ENCODE measurements at regions not wholly inside any gene's neighbourhood (a gene's known extent, or its start where the extent isn't known, plus 50 kb on each side); places are given as distances from the start of the nearest gene placed in this dataset.

DNA sequence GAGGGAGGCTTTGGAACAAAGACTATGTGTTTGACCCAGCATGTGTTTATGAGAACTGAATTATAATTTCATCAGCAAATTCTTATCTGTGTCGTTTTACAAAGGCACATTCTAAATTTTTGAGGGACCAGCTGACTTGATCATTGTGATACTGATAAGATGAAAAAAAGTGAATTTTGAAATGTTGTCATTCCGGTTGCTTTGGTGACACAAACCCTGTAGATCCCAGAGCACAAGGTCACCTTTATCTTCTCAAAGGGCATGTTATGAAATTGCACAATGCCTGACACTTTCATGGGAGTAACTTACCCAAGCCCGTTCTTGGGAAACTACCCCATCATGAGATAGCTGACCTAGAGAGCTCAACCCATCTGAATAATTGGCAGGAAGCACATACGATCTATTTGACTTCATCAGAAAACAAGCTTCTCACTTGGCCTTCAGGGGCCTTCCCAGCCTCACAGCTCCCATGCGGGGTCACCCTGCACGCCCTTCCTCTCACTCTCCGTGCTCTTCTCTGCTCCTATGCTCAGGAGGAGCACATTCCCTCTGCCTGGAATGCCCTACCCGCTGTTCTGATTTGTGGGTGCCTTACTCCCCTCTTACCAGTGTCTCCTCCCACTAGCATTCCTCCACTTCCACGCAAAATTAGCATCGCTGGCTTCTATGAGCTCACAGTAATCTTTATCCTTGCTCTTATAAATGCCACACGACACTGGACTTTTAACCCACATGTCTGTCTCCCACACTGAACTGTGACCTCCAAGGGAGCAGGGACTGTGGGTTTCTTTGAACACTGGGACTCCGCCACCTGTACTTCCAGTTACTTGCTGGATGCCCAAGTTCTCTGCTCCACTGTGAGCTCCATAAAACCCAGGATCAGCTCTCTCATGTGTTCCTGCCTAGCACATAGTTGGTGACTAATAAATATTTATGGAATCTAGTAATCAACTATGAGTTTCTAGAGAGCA lies 555.8 kb upstream of the ID2 start:
- H3K4me1 ChIP-seq (ENCODE audit: control insufficient read depth in 4 of 4, insufficient read depth in 4 of 4, low read length in 3 of 4): peaks cover 0 to 35% (median 8%) of the 10 kb centered on the region in 4 donors
- no peak for DNase-seq (ENCODE audit: low spot score)
- H3K27ac ChIP-seq (ENCODE audit: low read depth in 1 of 2, low read length in 2 of 2): peak overlapping the region; percentile 94 to 98
- no peak overlapping the region for H3K4me3 ChIP-seq (ENCODE audit: low read depth in 1 of 3, low read length in 3 of 3)
- TF ChIP-seq REST (IDR thresholded peaks at IDR 0.05) (peak; percentile 78), NR2F2 (IDR thresholded peaks at IDR 0.05) (peak; percentile 97), GABPA (IDR thresholded peaks at IDR 0.05 in 1 of 2, conservative IDR thresholded peaks at IDR 0.05 in 1 of 2) (peak in 1 of 2 donors; percentile 61), FOXA2 (IDR thresholded peaks at IDR 0.05) (peak; percentile 84), HNF4A (conservative IDR thresholded peaks at IDR 0.05) (peak; percentile 85 to 95), HNF4G (IDR thresholded peaks at IDR 0.05) (peak; percentile 79), RAD21 (IDR thresholded peaks at IDR 0.05) (peak; percentile 70 to 71), YY1 (IDR thresholded peaks at IDR 0.05) (peak; percentile 87), TAF1 (conservative IDR thresholded peaks at IDR 0.05) (peak; percentile 48), SP1 (IDR thresholded peaks at IDR 0.05) (peak; percentile 97), FOXA1 (IDR thresholded peaks at IDR 0.05) (peak; percentile 88), ZBTB33 (IDR thresholded peaks at IDR 0.05) (peak; percentile 96), JUND (IDR thresholded peaks at IDR 0.05) (peak; percentile 79 to 95), ATF3 (IDR thresholded peaks at IDR 0.05) (peak; percentile 81), RXRA (IDR thresholded peaks at IDR 0.05) (peak; percentile 95 to 99), EGR1 (IDR thresholded peaks at IDR 0.05; ENCODE audit: low read depth in 2 of 2) (peak in 1 of 2 donors; percentile 87), CTCF (IDR thresholded peaks at IDR 0.05; ENCODE audit: low read depth, low read length, missing input control) (no peak)
- TF ChIP-seq, protein P1, sequence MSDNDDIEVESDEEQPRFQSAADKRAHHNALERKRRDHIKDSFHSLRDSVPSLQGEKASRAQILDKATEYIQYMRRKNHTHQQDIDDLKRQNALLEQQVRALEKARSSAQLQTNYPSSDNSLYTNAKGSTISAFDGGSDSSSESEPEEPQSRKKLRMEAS (IDR thresholded peaks at IDR 0.05): peak; percentile 88
- peak overlapping the region; percentile 19 to 53 for H3K9ac ChIP-seq (ENCODE audit: low read depth in 1 of 2, low read length in 2 of 2)
- no peaks in the 10 kb centered on the region for H3K9me3 ChIP-seq (ENCODE audit: control insufficient read depth in 4 of 4, low read length in 3 of 4)
- H3K36me3 ChIP-seq (ENCODE audit: control insufficient read depth in 4 of 4, insufficient read depth in 3 of 4, low read depth in 1 of 4, low read length in 3 of 4): no peaks in the 10 kb centered on the region
- WGBS: 38% methylated on average over 12 of the region's 12 CpGs
- H3K27me3 ChIP-seq (ENCODE audit: control insufficient read depth in 4 of 4, insufficient read depth in 4 of 4, low read length in 3 of 4): no peaks in the 10 kb centered on the region
